Suppressor macrophage treated with lipopolysaccharide for 4 hours (primary cell): ENCODE measurements at regions not wholly inside any gene's neighbourhood (a gene's known extent, or its start where the extent isn't known, plus 50 kb on each side); places are given as distances from the start of the nearest gene placed in this dataset.

Source experiments
- DNase-seq: peaks from one replicate; pipeline ENCODE4 v3.0.0-alpha.2; 2020

DNA sequence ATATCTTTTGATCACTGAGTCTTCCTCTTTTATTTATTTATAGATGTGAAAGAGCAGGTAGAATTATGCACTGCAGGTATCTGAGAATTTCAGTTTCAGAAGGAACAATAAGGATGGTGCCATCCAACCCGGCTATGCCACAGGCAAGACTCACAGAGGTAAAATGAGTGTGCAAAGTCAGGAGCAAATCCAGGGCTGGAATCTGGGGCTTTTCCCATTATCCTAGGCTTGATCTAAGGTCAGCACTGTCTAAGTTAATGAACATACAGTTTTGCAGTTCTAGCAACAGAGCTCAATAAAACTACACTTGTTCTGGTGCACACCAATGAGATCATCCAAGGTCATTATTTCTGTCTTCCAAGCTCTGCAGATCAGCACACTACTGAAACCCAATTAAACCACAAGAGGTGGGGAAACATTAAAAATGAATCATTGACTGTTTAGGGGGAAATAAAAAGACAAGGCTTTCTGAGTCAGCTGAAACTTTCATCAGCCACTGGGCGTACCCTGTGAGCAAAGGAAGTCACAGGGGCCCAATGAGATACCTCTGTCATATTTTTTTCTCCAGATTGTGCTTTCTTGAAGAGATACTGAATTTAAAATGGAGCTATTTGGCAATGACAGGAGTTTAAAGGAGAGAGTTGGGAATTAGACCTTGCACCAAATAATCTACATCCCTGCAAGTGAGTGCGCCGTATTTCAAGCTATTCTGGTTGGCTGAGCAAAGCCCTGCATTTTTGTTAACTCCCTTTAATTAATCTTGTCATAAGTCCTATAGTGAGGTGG is 662.2 kb upstream of the ZNF608 start:
- peak; percentile 57 for DNase-seq

DNA sequence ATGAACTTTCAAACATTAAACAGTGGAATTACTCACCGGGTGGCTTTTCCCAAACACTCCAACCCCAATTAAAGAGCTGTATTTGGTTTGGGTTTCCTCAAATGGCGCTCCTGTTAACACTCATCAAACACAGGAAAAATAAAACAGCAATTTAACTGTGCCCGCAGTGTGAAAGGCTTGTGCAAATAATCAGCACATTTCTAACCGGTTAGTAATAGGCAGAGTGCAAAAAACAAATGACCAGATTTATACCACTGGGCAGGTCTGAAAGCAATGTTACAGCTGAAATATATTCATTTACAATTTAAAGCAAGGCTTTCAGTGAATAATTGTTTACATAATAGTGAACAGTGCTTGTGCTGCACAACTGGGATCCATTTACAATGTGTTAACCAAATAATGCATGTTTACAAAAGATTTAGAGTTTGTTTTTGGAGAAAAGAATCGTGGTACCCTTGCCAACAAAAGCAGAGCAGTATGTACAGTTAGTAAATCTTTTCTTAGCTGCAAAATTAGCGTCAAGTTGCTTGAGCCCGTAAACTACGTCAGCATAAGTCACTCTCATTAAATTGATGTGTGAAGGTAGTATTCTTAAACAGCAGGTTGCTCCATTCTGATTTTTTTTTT is 662.9 kb upstream of the ZNF608 start:
- DNase-seq: no peak

DNA sequence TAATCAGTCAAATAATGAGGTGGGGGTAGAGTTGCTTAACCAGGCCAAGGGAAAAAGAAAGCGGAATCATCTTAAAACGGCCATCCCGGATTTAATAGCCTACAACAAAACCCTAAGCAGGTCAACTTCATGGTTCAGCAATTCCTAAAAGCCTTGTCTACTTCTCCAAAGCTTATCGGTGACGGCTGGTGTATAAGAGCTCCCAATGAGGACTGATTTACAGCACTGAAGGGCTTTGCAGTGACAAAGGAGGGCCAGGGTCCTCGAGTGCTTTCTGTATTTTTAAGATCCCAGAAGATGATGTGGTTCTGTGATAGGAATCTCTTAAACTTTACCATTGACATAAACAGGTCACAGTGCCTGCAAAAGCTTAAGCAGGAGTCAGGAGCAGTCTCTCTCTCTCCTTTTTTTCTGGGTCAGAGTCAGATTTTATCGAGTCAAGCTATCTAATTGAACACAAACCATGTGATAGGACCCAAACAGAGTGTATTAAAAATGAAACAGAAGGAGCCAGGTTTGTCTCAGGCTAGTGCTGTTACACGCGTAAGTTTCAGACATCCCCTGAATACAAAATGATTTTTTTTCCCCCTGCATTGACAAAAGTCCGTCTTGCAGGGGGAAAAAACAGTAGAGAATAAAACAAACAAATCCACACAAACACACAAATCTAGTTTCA is 663.6 kb upstream of the ZNF608 start:
- no peak for DNase-seq

DNA sequence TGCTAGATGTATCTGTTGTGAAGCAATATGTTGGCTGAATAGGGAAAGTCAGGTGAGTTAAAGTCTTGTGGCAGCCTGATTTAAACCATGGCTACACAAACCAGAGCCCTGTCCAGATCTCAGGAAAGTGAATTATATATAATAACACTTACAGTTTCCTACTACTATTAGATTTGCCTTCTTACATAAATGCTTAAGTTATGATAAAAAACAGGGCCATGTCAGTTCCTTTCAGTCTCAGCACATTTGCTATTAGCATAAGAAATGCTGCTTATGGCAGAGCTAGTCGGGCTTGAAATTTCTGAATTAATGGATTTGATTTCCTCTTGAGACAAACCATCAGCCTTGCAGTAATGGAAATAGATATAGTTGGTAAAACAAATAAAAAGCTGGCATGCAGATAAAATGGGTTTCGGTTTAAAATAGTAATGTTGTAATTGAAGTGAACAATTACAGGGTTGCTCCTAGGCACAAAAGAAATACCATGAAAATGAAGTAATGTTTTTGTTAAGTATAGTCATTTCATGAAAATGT is 664.2 kb upstream of the ZNF608 start:
- DNase-seq: no peak

DNA sequence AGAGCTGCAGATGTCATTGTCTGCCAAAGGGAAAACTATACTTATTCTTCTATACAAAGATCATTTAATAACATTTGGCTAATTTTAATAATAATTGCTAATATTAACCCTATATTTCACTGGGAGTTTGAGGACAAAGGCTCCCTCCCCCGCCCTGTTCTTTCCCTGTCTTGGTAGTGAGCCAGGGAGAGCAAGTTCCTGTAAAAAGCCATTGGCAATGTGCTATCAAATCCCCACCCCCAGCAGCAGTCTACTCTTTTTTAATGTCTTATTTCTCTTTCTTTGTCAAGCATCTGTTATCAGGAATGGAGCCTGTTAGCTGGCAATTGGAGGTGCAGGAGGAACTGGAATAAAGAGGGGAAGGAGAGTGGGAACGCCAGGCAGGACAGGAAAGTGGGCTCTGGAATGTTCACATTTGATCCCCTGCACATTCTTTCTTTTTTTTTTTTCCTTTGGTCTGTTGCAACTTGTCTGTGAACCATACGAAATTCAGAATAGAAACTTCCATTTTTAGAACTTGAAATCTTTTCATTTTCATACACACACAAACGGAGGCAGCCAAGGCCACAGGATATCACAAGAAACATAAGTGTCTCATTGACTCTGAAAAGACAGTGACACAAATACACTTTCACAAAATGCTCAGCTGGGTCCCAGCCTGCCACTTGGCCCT is 664.8 kb upstream of the ZNF608 start:
- DNase-seq: no peak

DNA sequence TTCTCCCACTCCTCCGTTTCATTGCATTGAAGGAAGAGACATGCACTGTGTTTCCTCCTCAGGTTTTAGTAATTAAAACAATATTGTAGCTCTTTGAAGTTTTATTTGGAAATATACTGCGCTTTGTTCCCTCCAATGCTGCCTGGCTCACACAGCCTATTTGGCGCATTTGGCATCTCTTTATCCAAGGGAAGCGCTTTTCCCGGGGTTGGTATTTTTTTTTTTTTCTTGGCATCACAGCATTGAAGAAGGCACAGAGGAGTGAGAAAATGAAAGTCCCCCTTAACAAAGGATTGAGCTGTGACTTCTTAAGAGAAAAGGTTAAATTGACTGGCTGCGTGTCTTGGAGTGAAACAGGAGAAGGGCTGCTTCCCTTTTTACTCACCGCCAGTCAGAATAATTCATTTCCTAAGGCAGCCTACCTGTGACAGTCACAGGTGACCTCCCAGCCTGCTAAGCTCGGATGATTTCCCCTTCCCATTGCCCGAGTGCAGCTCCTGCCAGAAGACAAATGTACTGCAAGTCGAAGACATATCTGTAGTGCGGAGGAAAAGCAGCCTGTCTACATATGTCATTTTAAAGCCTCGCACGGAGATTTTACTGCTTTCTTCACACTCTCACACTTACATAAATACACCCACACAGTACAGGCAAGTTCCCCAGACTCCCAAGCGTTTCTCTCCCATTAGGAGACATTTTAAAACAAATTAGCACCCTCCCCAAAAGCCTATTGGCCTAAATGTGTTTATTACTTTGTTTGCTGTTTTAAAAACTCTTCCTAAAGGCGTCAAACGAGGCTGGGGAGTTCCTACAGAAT is 665.5 kb upstream of the ZNF608 start:
- DNase-seq: no peak

DNA sequence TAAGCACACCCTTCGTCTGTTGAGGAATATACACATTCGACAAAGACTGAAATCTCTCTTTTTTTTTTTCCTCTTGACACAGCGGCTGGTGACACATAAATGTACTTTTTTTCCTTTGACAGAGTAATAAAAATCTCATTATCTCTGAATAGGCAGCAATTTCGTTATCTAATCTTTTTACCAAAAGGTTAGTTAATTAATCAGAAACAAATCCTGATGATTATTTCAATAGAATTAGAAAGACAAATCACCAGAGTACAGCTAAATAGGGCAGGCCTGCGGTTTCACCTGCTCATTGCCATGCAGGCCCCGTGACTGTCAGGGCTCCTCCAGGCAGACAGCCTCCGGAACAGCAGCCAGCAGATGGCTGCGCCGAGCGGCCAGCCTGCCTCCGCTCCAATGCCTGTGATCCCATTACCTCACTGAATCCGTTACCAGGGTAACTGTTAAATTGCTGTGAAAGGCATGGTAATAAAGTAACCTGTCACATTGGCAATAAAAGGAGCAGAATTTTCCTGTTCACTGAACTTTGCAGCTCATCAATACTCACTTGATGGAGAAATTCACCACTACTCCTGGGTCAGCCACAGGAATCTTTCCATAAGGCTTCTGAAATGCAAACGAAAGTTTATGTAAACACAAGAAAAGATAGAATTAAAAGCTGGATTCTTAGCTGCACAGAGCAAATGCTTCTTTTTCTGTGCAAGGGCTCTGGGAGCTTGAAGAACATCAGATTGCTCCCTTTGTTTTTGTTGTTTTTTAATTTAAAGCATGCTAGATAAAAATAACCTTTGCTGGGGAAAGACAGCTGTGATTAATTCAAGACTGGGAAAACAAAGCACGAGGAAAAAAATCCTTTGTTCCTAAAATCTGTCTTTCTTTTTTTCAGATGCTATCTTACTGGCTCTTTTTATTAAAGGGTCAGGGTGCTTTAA is 666.4 kb upstream of the ZNF608 start:
- DNase-seq: no peak

DNA sequence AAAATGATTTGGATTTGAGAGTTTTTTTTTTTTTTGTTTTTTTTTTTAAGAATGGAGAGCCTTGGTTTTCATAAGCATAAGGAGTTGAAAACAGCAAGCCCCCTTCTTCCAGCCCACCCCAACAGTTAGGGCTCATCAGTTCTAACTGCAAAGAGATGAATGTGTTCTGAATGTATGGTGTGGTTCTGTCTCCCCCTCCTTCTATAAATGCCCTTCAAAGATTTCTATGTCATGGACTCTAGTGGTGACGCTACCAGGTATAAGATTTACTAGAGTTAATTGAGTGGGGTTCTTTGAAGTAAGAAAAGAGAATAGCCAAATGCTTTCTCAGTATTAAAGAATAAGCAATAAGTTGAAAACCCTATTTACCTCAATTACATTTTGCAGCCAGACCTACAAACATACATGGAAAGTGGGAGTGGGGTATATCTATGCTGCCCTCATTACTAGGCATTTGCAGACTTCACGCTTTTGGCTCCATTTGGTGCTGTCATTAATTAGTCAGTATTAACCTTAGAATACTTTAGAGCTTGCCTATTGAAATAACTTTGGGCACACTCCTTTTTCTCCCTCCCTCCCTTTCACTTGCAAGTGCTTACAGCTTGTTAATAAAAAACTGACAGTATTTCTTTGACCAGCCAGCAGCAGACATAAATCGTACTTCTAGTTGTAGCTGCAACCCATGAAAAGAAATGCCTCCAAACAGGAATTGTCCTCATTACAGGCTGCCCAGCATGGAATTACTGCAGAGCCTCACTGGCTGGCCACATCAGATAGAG is 667.2 kb upstream of the ZNF608 start:
- no peak for DNase-seq

DNA sequence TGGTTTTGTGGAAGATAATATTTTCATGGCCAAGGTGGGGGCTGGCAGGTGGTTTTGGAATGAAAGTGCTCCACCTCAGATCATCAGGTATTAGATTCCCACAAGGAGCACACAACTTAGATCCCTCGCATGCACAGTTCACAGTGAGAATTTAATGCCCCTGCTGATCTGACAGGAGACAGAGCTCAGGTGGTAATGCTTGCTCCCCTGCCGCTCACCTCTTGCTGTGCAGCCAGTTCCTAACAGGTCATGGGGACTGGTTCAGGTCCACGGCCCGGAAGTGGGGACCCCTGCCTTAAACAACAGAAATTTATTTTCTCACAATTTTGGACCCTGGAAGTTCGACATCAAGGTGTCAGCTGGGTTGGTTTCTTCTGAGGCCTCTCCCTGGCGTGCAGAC is 668.7 kb upstream of the ZNF608 start:
- DNase-seq: no peak

DNA sequence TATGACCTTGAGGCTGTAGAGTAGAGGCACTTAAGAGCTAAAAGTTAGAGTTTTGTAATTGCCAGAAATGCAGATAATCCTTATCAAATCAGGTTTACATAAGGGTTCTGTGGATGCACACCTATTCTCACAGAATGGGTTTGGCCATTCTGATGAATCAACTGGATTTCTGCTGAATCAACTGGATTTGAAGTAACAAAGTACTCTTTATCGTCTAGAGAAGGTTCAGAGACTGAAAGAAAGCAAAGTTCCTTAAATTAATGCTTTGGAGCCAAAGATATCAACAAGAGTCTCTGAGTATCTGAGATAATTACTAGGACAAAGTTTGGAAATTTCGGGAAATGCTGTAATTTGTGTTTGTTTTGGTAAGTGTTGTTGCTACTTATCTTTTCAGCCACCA is 669.6 kb upstream of the ZNF608 start:
- DNase-seq: no peak

DNA sequence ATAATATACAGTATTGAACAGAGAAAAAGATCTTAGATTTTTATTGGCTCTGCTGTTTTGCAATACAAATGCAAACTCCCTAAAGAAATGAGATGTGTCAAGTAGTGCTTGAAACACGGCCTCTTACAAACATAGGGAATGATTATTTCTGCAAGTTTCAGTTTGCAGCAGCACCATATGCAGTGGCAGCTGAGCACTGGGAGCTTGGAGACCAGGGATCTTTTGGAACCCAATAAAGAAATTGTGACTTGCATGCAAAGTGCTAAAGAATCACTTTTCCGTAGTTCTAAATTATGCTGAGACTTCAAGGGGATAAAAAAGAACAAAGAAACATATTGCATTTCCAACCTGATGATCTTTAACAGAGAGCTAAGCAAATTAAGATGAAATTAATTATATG is 674.6 kb upstream of the ZNF608 start:
- no peak for DNase-seq

DNA sequence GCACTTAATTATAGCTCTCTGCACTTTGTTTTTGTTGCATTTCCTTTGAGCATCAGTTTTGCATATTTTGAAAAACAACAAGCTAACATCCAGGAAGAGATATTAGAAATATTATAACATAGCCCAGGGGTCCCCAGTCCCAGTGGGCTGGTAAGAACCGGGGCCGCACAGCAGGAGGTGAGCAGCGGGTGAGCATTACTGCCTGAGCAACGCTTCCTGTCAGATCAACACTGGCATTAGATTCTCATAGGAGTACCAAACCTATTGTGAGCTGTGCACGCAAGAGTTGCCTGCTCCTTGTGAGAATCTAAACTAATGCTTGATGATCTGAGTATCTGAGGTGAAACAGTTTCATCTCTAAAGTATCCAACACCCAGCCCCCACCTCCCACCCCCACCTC is 675.9 kb upstream of the ZNF608 start:
- DNase-seq: no peak

DNA sequence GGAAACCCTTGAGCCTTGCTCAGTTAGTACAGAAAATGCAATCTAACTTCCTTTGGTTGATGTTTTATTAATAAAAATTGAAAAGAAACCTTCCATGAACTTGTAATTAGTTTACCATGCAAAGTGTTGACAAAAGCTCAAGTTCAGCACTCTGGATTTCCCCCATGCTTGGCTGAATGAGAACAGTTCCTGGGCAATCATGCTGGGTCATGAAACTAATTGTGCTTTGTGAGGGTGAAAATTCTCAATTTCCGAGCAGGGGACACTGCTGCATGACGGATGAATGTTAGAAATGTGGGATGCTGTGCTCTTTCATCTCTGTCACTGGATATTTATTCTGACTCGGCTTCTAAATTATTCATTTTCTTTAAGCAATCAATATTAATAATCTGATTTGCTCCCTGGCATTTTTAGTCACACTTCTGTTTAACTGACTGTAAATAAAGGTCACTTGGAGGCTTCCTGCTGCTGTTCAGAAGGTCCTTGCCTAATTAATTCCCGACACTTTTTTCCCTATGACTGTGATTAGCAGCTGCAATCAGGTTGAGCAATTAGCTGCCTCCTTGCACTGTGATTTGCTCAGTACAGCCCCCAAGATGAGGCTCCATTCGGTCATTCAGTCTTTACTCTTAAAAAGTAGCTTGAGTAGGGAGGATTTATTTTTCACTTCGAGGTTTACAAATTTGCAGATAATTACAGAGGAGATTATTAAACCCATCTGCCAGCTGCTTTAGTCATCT is 678.1 kb upstream of the ZNF608 start:
- DNase-seq: no peak

DNA sequence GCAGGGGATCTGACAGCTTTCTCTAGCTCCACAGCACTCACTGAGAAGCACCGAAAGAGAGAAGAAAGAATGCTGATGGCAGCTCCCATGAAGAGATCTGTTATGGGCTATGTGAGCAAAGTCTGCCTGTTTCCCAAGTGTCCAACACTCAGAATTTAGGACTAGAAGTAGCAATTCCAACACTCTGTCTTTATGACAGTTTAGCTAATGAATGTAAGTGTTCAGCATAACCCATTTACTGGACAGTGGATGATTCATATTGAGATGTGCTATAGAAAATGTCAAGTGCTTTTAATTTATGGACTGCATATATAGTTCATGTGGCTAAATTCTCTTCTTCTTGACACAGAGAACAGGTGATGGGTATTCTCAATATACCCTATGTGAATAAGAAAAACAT is 683.1 kb upstream of the ZNF608 start:
- DNase-seq: no peak

DNA sequence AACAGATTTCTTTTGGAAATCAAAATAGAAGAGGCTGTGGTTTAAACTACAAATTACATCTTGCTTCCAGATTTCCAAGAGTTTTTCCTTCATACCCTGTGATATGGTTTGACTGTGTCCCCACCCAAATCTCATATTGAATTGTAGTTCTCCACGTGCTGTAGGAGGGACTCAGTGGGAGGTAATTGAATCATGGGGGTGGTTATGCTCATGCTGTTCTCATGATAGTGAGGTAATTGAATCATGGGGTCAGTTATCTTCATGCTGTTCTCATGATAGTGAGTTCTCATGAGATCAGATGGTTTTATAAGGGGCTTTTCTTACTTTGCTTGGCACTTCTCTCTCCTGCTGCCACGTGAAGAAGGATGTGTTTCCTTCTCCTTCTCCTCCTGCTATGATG is 687.0 kb upstream of the ZNF608 start:
- DNase-seq: no peak

DNA sequence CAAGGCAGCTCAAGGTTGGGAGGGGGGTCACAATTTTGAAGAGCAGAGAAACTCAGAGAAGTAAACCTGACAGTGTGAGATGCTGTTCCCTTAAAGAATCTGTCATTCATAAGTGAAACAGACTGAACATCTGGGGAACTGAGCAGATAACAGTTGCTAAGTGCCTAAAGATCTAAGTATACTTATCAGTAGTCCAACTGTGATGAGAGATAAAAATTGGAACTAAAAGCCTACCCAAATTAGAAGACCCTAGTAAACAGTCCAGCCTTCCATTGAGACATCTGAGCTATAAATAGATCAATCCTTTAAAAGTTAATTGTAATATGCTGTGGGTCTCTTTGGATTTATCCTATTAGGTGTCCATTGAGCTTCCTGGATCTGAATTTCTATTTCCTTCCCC is 692.8 kb upstream of the ZNF608 start:
- DNase-seq: no peak

DNA sequence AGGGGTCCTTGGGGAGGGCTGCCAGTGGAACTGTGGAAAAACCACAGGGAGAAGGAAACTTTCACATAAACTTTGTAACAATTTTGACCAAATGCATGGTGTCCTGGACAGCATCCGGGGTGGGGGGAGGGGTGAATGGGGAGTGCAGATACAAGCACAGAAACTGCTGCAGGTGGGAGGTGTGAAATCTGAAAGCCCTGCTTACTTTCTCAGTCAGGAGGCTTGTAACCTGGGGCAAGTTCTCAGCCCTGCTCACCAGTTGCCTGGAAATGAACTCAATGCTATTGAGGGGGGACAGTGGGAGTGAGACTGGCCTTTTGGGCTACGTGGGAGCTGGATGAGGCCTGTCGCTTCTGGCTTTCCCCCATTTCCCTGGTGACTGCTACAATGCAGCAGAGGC is 694.5 kb upstream of the ZNF608 start:
- no peak for DNase-seq

DNA sequence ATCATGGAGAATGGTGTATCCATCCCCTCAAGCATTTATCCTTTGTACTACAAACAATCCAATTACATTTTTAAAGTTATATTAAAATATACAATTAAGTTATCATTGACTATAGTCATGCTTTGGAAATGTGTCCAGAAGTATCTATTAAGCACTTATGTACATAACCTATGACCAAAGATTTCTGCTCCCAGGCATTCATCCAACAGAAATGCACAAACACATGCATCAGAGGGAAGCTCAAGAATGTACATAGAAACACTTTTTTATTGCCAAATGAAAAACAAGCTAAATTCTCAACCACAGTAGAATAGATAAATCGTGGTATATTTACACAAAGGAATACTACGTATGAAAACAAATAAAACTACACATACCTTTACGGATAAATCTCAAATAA is 700.5 kb upstream of the ZNF608 start:
- no peak for DNase-seq

DNA sequence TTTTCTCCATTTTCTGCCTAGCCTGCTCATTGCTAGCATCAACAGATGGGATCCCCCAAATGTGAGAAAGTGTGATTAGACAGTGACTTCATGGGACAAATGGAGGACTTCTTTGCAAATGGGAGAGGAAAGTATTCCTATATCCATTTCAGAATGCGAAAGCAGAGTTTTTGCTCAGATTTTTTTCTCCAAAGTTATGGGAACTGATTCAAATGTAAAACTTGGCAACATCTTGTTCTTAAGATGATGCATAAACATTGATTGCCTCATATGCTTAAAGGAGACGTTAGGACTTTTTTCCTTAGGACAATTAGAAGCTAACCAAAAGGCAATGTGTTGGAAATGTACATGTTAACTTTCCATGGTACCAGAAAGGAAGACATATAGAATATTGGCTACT is 704.3 kb upstream of the ZNF608 start:
- DNase-seq: no peak

DNA sequence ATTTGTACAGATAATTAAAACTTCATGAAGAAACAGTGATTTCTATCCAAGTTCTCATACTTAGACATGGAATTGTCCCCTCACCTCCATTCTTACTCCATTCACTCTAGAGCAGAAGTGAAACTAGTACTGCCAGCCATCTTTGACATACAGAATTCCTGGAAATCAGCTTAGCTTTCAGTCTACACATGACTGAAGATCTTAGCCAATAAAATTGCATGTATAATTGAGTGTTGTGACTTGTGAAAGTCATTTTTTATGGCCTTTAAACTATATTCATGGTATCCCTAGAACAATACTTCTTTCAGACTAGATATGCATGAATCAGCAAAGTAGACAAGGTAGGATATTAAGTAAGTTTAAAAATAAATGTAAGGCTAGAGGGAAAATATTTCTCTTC is 705.2 kb upstream of the ZNF608 start:
- DNase-seq: no peak
